GM12878 (cell line): ENCODE measurements at regions not wholly inside any gene's neighbourhood (a gene's known extent, or its start where the extent isn't known, plus 50 kb on each side); places are given as distances from the start of the nearest gene placed in this dataset.

Experiments used
- ATAC-seq: fragments of 200-7000 bp; cut with Tn5 transposase; 3 replicates; pipeline ENCODE4 v1.9.1; 2020; ENCODE audit warnings: mild to moderate bottlenecking, moderate library complexity
- BruUV-seq: library from RNA; stranded (reverse); fragments of 400-500 nt; replicated peaks from 2 replicates; lab custom pipeline; 2021; lab: Mats Ljungman, UMichigan
- CTCF ChIA-PET: fragments of 300-600 bp; sonication (Branson Sonifier 250); formaldehyde crosslinking; extraction: SDS; loops from one replicate; lab custom pipeline; 2021; ENCODE audit warnings: inconsistent platforms; lab: Yijun Ruan, JAX
- POLR2A ChIA-PET: fragments of 350-600 bp; formaldehyde crosslinking; extraction: SDS; loops from one replicate; lab custom pipeline; 2021; ENCODE audit warnings: inconsistent platforms; lab: Charles Lee
- RAD21 ChIA-PET: fragments of 300-600 bp; sonication (Branson Sonifier 250); formaldehyde crosslinking; loops from one replicate; lab custom pipeline; 2023; ENCODE audit warnings: antibody characterized with exemption; ENCODE audit not compliant: unreplicated experiment; lab: Charles Lee
- SMC1A ChIA-PET: fragments of 300-600 bp; sonication (Branson Sonifier 250); formaldehyde crosslinking; loops from one replicate; lab custom pipeline; 2023; ENCODE audit not compliant: unreplicated experiment, uncharacterized antibody; lab: Charles Lee
- DNase-seq: peaks from one replicate; pipeline ENCODE4 v3.0.0-alpha.2; 2011; ENCODE audit warnings: low read depth, low spot score
- FAIRE-seq: peaks from 3 replicates; lab custom pipeline; 2011; peaks lifted over from hg19 to GRCh38; lab: Jason Lieb, UNC
- H2AFZ ChIP-seq: 2 replicates; pipeline ENCODE4 v1.6.0; 2011; ENCODE audit warnings: low read depth, low read length, control low read depth; ENCODE audit not compliant: control insufficient read depth
- H3K27ac ChIP-seq: 2 replicates; pipeline ENCODE4 v1.5.1; 2011; ENCODE audit warnings: control low read depth; ENCODE audit not compliant: control insufficient read depth, insufficient read depth
- H3K27me3 ChIP-seq, 2 experiments: replicated peaks in 1 of 2; 2 replicates each; pipeline versions ENCODE4 v1.6.0 to v1.6.1; 2011; ENCODE audit warnings: low read length in 1 of 2; ENCODE audit not compliant: control insufficient read depth in 2 of 2, insufficient read depth in 2 of 2
- H3K36me3 ChIP-seq, 2 experiments: 2 replicates each; pipeline ENCODE4 v1.5.1; 2011; ENCODE audit warnings: low read length in 1 of 2; ENCODE audit not compliant: control insufficient read depth in 2 of 2, insufficient read depth in 2 of 2
- H3K4me1 ChIP-seq: 2 replicates; pipeline ENCODE4 v1.6.1; 2011; ENCODE audit warnings: mild to moderate bottlenecking, low read length, moderate library complexity, mixed read lengths; ENCODE audit not compliant: control insufficient read depth, insufficient read depth
- H3K4me2 ChIP-seq: 2 replicates; pipeline ENCODE4 v1.6.0; 2011; ENCODE audit warnings: control low read depth; ENCODE audit not compliant: control insufficient read depth, insufficient read depth
- H3K4me3 ChIP-seq: fragments of 200-600 bp; sonication (generic); 2 replicates; pipeline ENCODE4 v1.5.1; 2016
- H3K79me2 ChIP-seq: 2 replicates; pipeline ENCODE4 v1.6.0; 2011; ENCODE audit warnings: low read length; ENCODE audit not compliant: control insufficient read depth, insufficient read depth
- H3K9ac ChIP-seq: 2 replicates; pipeline ENCODE4 v1.8.0; 2011; ENCODE audit warnings: low read length, control low read depth, mixed read lengths; ENCODE audit not compliant: control insufficient read depth, insufficient read depth
- H3K9me3 ChIP-seq: replicated peaks from 3 replicates; pipeline ENCODE4 v1.5.1; 2011; ENCODE audit warnings: mild to moderate bottlenecking, low read length; ENCODE audit not compliant: control insufficient read depth, insufficient read depth
- H4K20me1 ChIP-seq: 2 replicates; pipeline ENCODE4 v1.6.0; 2011; ENCODE audit not compliant: control insufficient read depth, insufficient read depth
- ETV6 ChIP-seq, 2 experiments: fragments of 450-650 bp in 1 of 2; IDR thresholded peaks in 1 of 2; conservative IDR thresholded peaks in 1 of 2; 2 replicates each; pipeline ENCODE4 v1.6.1; 2014; ENCODE audit warnings: antibody characterized with exemption in 1 of 2, borderline replicate concordance in 1 of 2, low read depth in 1 of 2, mild to moderate bottlenecking in 1 of 2, moderate library complexity in 1 of 2
- NFXL1 ChIP-seq: fragments of 450-650 bp; IDR thresholded peaks from 2 replicates; pipeline ENCODE4 v1.6.1; 2017; ENCODE audit warnings: antibody characterized with exemption, mild to moderate bottlenecking, borderline replicate concordance
- RAD51 ChIP-seq: fragments of 450-650 bp; IDR thresholded peaks from 2 replicates; pipeline ENCODE4 v1.6.1; 2016; ENCODE audit warnings: moderate library complexity, mild to moderate bottlenecking, inconsistent platforms
- RELA ChIP-seq: fragments of 450-650 bp; IDR thresholded peaks from 2 replicates; pipeline ENCODE4 v1.8.0; 2014; ENCODE audit warnings: borderline replicate concordance; ENCODE audit not compliant: partially characterized antibody
- SIX5 ChIP-seq: IDR thresholded peaks from 2 replicates; pipeline ENCODE4 v1.6.1; 2011; ENCODE audit warnings: mild to moderate bottlenecking, low read depth, low read length, moderate library complexity; ENCODE audit not compliant: severe bottlenecking
- TCF12 ChIP-seq: IDR thresholded peaks from 2 replicates; pipeline ENCODE4 v1.6.1; 2011; ENCODE audit warnings: low read depth, mild to moderate bottlenecking, low read length
- TCF7 ChIP-seq: IDR thresholded peaks from 2 replicates; pipeline ENCODE4 v1.6.1; 2014; ENCODE audit warnings: antibody characterized with exemption, borderline replicate concordance
- WGBS: methylation state at CpG from one replicate; pipeline ENCODE4 v1.1.6; 2016; ENCODE audit warnings: low lambda C conversion rate; ENCODE audit not compliant: insufficient replicate concordance, insufficient coverage; ENCODE audit errors: missing lambda C conversion rate; 5-methylcytosine and 5-hydroxymethylcytosine counted together
- in situ Hi-C: fragments of 300-500 bp; cut with MboI; formaldehyde crosslinking; loops from 9 replicates; pipeline ENCODE4 v1.14.3; 2018; ENCODE audit warnings: mixed read lengths
- intact Hi-C: fragments of 100-400 bp; cut with micrococcal nuclease; formaldehyde crosslinking; loops from one replicate; pipeline ENCODE4 v1.14.2; 2022; ENCODE audit not compliant: unreplicated experiment
- TF ChIP-seq, protein P1 (sequence below): fragments of 150-350 bp; IDR thresholded peaks from 2 replicates; pipeline ENCODE4 v1.6.1; 2014; ENCODE audit warnings: mild to moderate bottlenecking, low read depth, low read length
- TF ChIP-seq, protein P2 (sequence below): IDR thresholded peaks from 2 replicates; pipeline ENCODE4 v1.6.1; 2012; ENCODE audit warnings: low read length, inconsistent platforms
- TF ChIP-seq, protein P3 (sequence below): fragments of 450-650 bp; IDR thresholded peaks from 2 replicates; pipeline ENCODE4 v1.6.1; 2017; ENCODE audit warnings: mild to moderate bottlenecking, low read depth, inconsistent platforms; ENCODE audit not compliant: poor library complexity, severe bottlenecking
- TF ChIP-seq, protein P4 (sequence below): IDR thresholded peaks from 2 replicates; pipeline ENCODE4 v1.6.1; 2011; ENCODE audit warnings: low read depth, mild to moderate bottlenecking, low read length, moderate library complexity, borderline replicate concordance; ENCODE audit errors: extremely low read depth
- TF ChIP-seq, protein P5 (sequence below): IDR thresholded peaks from 2 replicates; pipeline ENCODE4 v1.6.1; 2012; ENCODE audit warnings: improper control_type of control experiment, low read depth, low read length; ENCODE audit not compliant: insufficient replicate concordance

DNA sequence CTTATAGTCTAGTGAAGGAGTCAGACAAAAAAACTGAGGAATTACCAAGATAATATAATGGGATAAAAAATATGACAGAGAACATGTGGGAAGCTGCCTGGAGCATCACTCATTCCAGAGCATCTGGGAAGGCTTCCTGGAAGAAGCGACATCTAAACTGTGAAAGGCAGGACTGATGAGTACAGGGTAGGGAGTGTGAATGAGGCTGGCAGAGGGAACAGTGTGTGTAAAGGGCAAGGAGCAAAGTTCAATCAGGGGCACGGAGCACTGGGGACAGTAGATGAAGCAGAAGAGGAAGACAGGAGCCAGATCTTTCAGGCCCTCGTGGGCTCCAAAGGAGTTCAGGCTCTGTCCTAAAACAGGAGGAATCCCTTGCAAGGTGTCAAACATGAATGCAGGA is 55.8 kb upstream of the PRDM11 start:
- no peaks in the 10 kb centered on the region for H4K20me1 ChIP-seq
- no TSS peak for BruUV-seq
- DNase-seq, result no peak
- ChIA-PET CTCF (interaction anchor here (1.4 kb wide), 1 partner anchor 154 kb away, joined by 4 read pairs; no protein-coding TSS in a partner anchor), RAD21 (no interaction called here), POLR2A (no interaction called here), SMC1A (no interaction called here)
- H3K27ac ChIP-seq, result no peak overlapping the region
- H3K4me1 ChIP-seq, result no peaks in the 10 kb centered on the region
- no peak overlapping the region for H3K9ac ChIP-seq
- H3K27me3 ChIP-seq, result peaks cover 0 to 2% of the 10 kb centered on the region in 2 experiments; a peak in 3 of 4 replicates
- H3K36me3 ChIP-seq, result no peaks in the 10 kb centered on the region
- FAIRE-seq, result no peak
- no peaks in the 10 kb centered on the region for H3K79me2 ChIP-seq
- H3K4me3 ChIP-seq, result no peak overlapping the region
- in situ Hi-C loops (no loop called here), intact Hi-C loops (no loop called here)
- no peak overlapping the region for H3K4me2 ChIP-seq
- no peaks in the 10 kb centered on the region for H3K9me3 ChIP-seq
- 12% methylated on average over 3 of the region's 3 CpGs for WGBS
- no peak for ATAC-seq
- H2AFZ ChIP-seq, result no peak overlapping the region
- TF ChIP-seq TCF7, result no peak
- TF ChIP-seq RELA, result no peak
- TF ChIP-seq SIX5, result no peak
- TF ChIP-seq, protein P1, sequence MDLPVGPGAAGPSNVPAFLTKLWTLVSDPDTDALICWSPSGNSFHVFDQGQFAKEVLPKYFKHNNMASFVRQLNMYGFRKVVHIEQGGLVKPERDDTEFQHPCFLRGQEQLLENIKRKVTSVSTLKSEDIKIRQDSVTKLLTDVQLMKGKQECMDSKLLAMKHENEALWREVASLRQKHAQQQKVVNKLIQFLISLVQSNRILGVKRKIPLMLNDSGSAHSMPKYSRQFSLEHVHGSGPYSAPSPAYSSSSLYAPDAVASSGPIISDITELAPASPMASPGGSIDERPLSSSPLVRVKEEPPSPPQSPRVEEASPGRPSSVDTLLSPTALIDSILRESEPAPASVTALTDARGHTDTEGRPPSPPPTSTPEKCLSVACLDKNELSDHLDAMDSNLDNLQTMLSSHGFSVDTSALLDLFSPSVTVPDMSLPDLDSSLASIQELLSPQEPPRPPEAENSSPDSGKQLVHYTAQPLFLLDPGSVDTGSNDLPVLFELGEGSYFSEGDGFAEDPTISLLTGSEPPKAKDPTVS, result no peak
- TF ChIP-seq NFXL1, result no peak
- TF ChIP-seq, protein P2, sequence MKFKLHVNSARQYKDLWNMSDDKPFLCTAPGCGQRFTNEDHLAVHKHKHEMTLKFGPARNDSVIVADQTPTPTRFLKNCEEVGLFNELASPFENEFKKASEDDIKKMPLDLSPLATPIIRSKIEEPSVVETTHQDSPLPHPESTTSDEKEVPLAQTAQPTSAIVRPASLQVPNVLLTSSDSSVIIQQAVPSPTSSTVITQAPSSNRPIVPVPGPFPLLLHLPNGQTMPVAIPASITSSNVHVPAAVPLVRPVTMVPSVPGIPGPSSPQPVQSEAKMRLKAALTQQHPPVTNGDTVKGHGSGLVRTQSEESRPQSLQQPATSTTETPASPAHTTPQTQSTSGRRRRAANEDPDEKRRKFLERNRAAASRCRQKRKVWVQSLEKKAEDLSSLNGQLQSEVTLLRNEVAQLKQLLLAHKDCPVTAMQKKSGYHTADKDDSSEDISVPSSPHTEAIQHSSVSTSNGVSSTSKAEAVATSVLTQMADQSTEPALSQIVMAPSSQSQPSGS, result no peak
- TF ChIP-seq ETV6 (conservative IDR thresholded peaks at IDR 0.05 in 1 of 2, IDR thresholded peaks at IDR 0.05 in 1 of 2; ENCODE audit: borderline replicate concordance in 1 of 2, low read depth in 1 of 2), result no peak
- no peak for TF ChIP-seq TCF12
- TF ChIP-seq, protein P3, sequence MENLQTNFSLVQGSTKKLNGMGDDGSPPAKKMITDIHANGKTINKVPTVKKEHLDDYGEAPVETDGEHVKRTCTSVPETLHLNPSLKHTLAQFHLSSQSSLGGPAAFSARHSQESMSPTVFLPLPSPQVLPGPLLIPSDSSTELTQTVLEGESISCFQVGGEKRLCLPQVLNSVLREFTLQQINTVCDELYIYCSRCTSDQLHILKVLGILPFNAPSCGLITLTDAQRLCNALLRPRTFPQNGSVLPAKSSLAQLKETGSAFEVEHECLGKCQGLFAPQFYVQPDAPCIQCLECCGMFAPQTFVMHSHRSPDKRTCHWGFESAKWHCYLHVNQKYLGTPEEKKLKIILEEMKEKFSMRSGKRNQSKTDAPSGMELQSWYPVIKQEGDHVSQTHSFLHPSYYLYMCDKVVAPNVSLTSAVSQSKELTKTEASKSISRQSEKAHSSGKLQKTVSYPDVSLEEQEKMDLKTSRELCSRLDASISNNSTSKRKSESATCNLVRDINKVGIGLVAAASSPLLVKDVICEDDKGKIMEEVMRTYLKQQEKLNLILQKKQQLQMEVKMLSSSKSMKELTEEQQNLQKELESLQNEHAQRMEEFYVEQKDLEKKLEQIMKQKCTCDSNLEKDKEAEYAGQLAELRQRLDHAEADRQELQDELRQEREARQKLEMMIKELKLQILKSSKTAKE, result no peak
- TF ChIP-seq RAD51, result no peak
- TF ChIP-seq, protein P4, sequence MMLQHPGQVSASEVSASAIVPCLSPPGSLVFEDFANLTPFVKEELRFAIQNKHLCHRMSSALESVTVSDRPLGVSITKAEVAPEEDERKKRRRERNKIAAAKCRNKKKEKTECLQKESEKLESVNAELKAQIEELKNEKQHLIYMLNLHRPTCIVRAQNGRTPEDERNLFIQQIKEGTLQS, result no peak
- TF ChIP-seq, protein P5, sequence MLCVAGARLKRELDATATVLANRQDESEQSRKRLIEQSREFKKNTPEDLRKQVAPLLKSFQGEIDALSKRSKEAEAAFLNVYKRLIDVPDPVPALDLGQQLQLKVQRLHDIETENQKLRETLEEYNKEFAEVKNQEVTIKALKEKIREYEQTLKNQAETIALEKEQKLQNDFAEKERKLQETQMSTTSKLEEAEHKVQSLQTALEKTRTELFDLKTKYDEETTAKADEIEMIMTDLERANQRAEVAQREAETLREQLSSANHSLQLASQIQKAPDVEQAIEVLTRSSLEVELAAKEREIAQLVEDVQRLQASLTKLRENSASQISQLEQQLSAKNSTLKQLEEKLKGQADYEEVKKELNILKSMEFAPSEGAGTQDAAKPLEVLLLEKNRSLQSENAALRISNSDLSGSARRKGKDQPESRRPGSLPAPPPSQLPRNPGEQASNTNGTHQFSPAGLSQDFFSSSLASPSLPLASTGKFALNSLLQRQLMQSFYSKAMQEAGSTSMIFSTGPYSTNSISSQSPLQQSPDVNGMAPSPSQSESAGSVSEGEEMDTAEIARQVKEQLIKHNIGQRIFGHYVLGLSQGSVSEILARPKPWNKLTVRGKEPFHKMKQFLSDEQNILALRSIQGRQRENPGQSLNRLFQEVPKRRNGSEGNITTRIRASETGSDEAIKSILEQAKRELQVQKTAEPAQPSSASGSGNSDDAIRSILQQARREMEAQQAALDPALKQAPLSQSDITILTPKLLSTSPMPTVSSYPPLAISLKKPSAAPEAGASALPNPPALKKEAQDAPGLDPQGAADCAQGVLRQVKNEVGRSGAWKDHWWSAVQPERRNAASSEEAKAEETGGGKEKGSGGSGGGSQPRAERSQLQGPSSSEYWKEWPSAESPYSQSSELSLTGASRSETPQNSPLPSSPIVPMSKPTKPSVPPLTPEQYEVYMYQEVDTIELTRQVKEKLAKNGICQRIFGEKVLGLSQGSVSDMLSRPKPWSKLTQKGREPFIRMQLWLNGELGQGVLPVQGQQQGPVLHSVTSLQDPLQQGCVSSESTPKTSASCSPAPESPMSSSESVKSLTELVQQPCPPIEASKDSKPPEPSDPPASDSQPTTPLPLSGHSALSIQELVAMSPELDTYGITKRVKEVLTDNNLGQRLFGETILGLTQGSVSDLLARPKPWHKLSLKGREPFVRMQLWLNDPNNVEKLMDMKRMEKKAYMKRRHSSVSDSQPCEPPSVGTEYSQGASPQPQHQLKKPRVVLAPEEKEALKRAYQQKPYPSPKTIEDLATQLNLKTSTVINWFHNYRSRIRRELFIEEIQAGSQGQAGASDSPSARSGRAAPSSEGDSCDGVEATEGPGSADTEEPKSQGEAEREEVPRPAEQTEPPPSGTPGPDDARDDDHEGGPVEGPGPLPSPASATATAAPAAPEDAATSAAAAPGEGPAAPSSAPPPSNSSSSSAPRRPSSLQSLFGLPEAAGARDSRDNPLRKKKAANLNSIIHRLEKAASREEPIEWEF, result no peak
